PC-9 (cell line): ENCODE measurements at regions not wholly inside any gene's neighbourhood (a gene's known extent, or its start where the extent isn't known, plus 50 kb on each side); places are given as distances from the start of the nearest gene placed in this dataset.

Experiments used
- BruUV-seq: library from RNA; stranded (reverse); fragments of 400-500 nt; replicated peaks from 2 replicates; lab custom pipeline; 2021; lab: Mats Ljungman, UMichigan
- CTCF ChIA-PET: fragments of 300-600 bp; sonication (Branson Sonifier 250); formaldehyde crosslinking; loops from one replicate; lab custom pipeline; 2022; ENCODE audit warnings: antibody characterized with exemption; lab: Charles Lee
- POLR2A ChIA-PET: fragments of 300-600 bp; sonication (Branson Sonifier 250); formaldehyde crosslinking; loops from one replicate; lab custom pipeline; 2022; ENCODE audit warnings: antibody characterized with exemption; ENCODE audit not compliant: unreplicated experiment; lab: Charles Lee
- DNase-seq, 2 experiments: peaks; one replicate each; pipeline versions ENCODE4 v3.0.0 to v3.0.0-alpha.2; 2015 to 2022; ENCODE audit warnings: mixed read lengths in 1 of 2
- H2AFZ ChIP-seq: fragments of 200-600 bp; sonication (generic); 2 replicates; pipeline ENCODE4 v1.8.1; 2017; ENCODE audit warnings: antibody characterized with exemption
- H3F3A ChIP-seq: fragments of 200-600 bp; sonication (generic); 2 replicates; pipeline ENCODE4 v1.8.1; 2017; ENCODE audit warnings: antibody characterized with exemption, mild to moderate bottlenecking, low read depth; ENCODE audit not compliant: insufficient read depth
- H3K27ac ChIP-seq: fragments of 200-600 bp; sonication (generic); 2 replicates; pipeline ENCODE4 v1.6.1; 2016; ENCODE audit warnings: mixed run types
- H3K27me3 ChIP-seq: fragments of 200-600 bp; sonication (generic); 2 replicates; pipeline ENCODE4 v1.6.1; 2016; ENCODE audit warnings: low read depth, mixed run types; ENCODE audit not compliant: insufficient read depth
- H3K36me3 ChIP-seq: fragments of 200-600 bp; sonication (generic); 2 replicates; pipeline ENCODE4 v1.6.1; 2016; ENCODE audit warnings: low read depth, mixed run types
- H3K4me1 ChIP-seq: fragments of 200-600 bp; sonication (generic); replicated peaks from 2 replicates; pipeline ENCODE4 v1.6.1; 2016; ENCODE audit warnings: mixed run types; ENCODE audit not compliant: insufficient read depth
- H3K4me2 ChIP-seq: fragments of 200-600 bp; sonication (generic); 2 replicates; pipeline ENCODE4 v1.6.1; 2017; ENCODE audit warnings: mixed run types
- H3K4me3 ChIP-seq: fragments of 200-600 bp; sonication (generic); 2 replicates; pipeline ENCODE4 v1.6.1; 2016; ENCODE audit warnings: mixed run types
- H3K79me2 ChIP-seq: fragments of 200-600 bp; sonication (generic); 2 replicates; pipeline ENCODE4 v1.6.1; 2017; ENCODE audit warnings: low read depth, mixed run types
- H3K9me2 ChIP-seq: fragments of 200-600 bp; sonication (generic); 2 replicates; pipeline ENCODE4 v1.8.1; 2017; ENCODE audit warnings: mild to moderate bottlenecking; ENCODE audit not compliant: insufficient read depth
- H3K9me3 ChIP-seq: fragments of 200-600 bp; sonication (generic); 2 replicates; pipeline ENCODE4 v1.8.1; 2016; ENCODE audit warnings: low read depth; ENCODE audit not compliant: insufficient read depth
- H4K20me1 ChIP-seq: fragments of 200-600 bp; sonication (generic); 2 replicates; pipeline ENCODE4 v1.8.1; 2017; ENCODE audit not compliant: insufficient read depth
- CTCF ChIP-seq: fragments of 200-600 bp; sonication (generic); conservative IDR thresholded peaks from 2 replicates; pipeline ENCODE4 v1.6.1; 2017; ENCODE audit warnings: mixed run types, antibody characterized with exemption, mild to moderate bottlenecking, moderate library complexity
- EZH2 ChIP-seq: fragments of 200-600 bp; sonication (generic); IDR thresholded peaks from 2 replicates; pipeline ENCODE4 v1.8.0; 2017; ENCODE audit warnings: antibody characterized with exemption, low read depth
- intact Hi-C: fragments of 100-400 bp; cut with micrococcal nuclease; formaldehyde crosslinking; loops from one replicate; pipeline ENCODE4 v1.10.0; 2022; ENCODE audit not compliant: unreplicated experiment

DNA sequence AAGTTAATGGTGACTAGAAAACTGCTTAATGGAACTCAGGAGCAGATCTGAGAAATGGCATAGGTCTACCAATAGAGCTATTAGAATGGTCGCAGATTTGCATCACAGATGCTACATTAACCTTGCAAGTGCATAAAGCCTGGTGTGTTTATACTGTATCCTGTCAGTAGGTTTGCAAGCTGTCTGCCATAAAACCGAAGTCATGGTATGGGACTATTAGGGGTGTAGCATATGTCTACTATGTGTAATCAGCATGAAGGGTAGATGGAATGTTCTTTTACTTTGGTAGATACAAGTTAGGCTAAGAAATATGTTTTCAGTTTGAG, 574.2 kb upstream of the ADGRL2 start:
- POLR2A ChIA-PET: no interaction called here
- CTCF ChIA-PET: interaction anchor here (0.5 kb wide), 1 partner anchor 43 kb away, joined by 3 read pairs; no protein-coding TSS in a partner anchor
- no peaks in the 10 kb centered on the region for H3K9me2 ChIP-seq
- no TSS peak for BruUV-seq
- TF ChIP-seq CTCF: no peak
- TF ChIP-seq EZH2: no peak
- H3K27ac ChIP-seq: no peak overlapping the region
- intact Hi-C loops: no loop called here
- H3K27me3 ChIP-seq: no peaks in the 10 kb centered on the region
- no peak overlapping the region for H3K4me2 ChIP-seq
- no peak overlapping the region for H2AFZ ChIP-seq
- no peaks in the 10 kb centered on the region for H3K4me1 ChIP-seq
- no peaks in the 10 kb centered on the region for H3K36me3 ChIP-seq
- no peaks in the 10 kb centered on the region for H3K9me3 ChIP-seq
- H3K4me3 ChIP-seq: no peak overlapping the region
- no peaks in the 10 kb centered on the region for H3K79me2 ChIP-seq
- no peak for DNase-seq
- no peaks in the 10 kb centered on the region for H3F3A ChIP-seq
- H4K20me1 ChIP-seq: no peaks in the 10 kb centered on the region

DNA sequence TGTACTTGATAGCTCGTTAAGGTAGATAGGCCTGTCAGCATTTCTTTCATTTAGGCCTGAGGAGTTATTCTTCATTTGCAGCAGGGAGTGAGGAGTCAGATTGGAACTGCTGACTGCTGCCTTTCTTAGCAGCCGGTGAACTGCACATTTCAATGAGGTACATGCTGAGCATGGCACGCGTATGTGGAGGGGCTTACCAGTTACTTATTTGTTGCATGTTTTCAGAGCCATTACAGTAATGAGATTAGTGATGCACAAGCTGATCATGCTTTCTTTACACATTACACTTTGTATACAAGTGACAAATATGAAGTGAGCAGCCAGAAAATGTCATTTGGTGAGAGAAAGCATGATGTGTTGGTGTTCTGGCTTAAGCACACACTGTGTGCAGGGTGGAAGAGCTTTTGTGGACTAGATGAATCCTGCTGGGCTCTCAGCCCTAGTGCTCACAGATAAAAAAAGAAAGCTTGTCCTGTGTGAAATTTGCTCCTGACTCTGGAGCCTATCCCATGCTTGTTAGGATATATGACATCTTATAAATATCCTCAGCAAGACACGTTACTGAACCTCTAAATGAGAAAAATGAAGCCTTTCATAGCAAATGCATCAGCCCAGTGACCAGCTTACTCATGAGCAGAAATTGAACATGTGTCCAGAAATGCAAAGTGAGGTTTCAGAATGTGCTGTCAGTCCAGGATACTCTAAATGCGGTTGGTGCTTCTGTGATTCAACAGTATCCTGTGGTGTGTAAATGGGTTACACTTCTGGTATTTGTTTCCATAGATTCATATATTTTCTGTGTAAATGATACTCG, 574.7 kb upstream of the ADGRL2 start:
- BruUV-seq: no TSS peak

GRCh38 chr1:81224222-81224621, 576.5 kb upstream of the ADGRL2 start:
- H2AFZ ChIP-seq: no peak overlapping the region
- no peak overlapping the region for H3K27ac ChIP-seq
- TF ChIP-seq EZH2 (no peak), CTCF (no peak)
- H3K79me2 ChIP-seq: no peaks in the 10 kb centered on the region
- POLR2A ChIA-PET: interaction anchor here (0.9 kb wide), 1 partner anchor 514 kb away, joined by 3 read pairs; no protein-coding TSS in a partner anchor
- intact Hi-C loops: no loop called here
- no peaks in the 10 kb centered on the region for H3K9me3 ChIP-seq
- BruUV-seq: no TSS peak
- H3K4me2 ChIP-seq: no peak overlapping the region
- CTCF ChIA-PET: no interaction called here
- H3K9me2 ChIP-seq: 0 out of 2 replicates have a peak, but pooled peaks cover 2% of the 10 kb centered on the region
- H3K36me3 ChIP-seq: no peaks in the 10 kb centered on the region
- H4K20me1 ChIP-seq: no peaks in the 10 kb centered on the region
- no peaks in the 10 kb centered on the region for H3F3A ChIP-seq
- no peak overlapping the region for H3K4me3 ChIP-seq
- no peaks in the 10 kb centered on the region for H3K27me3 ChIP-seq
- DNase-seq: no peak
- H3K4me1 ChIP-seq: no peaks in the 10 kb centered on the region

More for the DNA sequence above, 574.7 kb upstream of the ADGRL2 start:
- Histone ChIP-seq H2AFZ (no peak overlapping the region), H3K27me3 (no peaks in the 10 kb centered on the region), H3K4me1 (no peaks in the 10 kb centered on the region), H3K9me3 (no peaks in the 10 kb centered on the region), H3K27ac (no peak overlapping the region), H3K79me2 (no peaks in the 10 kb centered on the region), H3K36me3 (no peaks in the 10 kb centered on the region), H4K20me1 (no peaks in the 10 kb centered on the region), H3F3A (no peaks in the 10 kb centered on the region), H3K4me3 (no peak overlapping the region), H3K9me2 (no peaks in the 10 kb centered on the region), H3K4me2 (no peak overlapping the region)
- no peak for DNase-seq
- intact Hi-C loops: no loop called here
- CTCF ChIA-PET: interaction anchor here (0.5 kb wide), 1 partner anchor 43 kb away, joined by 3 read pairs; no protein-coding TSS in a partner anchor
- POLR2A ChIA-PET: no interaction called here
- no peak for TF ChIP-seq EZH2
- no peak for TF ChIP-seq CTCF
